GM18520 (cell line): ENCODE measurements at regions not wholly inside any gene's neighbourhood (a gene's known extent, or its start where the extent isn't known, plus 50 kb on each side); places are given as distances from the start of the nearest gene placed in this dataset.
"Not testable (repeated sequence)": the region's sequence is repeated elsewhere in the genome, so short reads cannot be mapped to it uniquely, and the experiment has no call there.

Source experiments
- ATAC-seq: cut with Tn5 transposase; IDR thresholded peaks from one replicate; pipeline ENCODE4 v1.9.1; 2021; ENCODE audit not compliant: unreplicated experiment

DNA sequence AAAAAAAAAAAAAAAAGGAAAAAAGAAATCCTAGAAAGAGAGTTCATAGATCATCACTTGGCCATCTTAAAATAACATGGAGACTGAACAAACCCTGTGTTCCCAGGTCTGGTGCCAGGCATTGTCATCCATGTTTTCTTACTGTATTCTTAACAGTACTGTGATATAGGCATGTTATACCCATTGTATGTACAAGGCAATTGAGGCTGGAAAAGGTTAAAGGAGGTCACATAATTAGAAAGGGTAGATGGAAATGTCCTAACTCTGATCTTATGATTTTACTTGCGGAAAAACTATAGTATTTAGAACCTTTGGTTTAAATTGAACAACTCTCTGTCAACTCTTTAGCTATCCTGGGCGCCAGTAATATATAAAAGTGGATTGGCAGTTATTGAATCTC, 478.2 kb upstream of the RGS6 start:
- no peak for ATAC-seq

DNA sequence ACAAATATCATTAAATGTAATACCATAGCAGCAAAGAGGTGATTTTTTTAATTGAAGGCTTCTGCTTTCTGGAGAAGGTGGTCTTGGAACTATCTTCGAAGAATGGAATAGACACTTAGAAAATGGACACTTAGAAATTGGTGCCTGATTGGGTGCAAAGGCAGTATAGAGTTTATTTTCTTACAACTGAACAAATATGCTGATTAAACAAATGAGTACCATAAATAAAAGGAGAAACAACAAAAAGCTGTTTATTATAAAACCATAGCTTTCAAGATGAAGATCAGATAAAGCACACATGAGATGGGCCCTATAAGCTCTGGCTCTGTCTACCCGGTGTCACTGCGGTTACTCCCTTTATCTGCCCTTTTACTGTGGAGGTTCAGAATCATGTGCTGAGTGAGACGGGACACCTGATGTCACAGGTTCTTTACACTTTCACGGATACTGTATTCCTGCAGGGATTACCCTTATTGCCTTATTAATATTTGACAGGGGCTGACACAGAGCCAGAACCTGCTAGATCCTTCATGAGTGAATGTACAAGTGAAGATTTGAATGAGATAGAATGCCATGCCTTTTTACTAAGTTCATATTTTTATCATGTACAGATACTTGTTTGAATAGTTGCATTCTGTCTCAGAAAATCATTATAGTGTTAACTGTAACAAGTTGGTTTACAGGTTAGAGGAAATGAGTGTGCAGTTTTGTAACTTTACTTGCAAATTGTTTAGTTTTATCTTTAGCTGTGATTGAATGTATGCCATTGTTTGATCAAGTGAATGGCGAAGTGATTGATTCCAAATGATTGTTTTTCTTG, 477.5 kb upstream of the RGS6 start:
- no peak for ATAC-seq

DNA sequence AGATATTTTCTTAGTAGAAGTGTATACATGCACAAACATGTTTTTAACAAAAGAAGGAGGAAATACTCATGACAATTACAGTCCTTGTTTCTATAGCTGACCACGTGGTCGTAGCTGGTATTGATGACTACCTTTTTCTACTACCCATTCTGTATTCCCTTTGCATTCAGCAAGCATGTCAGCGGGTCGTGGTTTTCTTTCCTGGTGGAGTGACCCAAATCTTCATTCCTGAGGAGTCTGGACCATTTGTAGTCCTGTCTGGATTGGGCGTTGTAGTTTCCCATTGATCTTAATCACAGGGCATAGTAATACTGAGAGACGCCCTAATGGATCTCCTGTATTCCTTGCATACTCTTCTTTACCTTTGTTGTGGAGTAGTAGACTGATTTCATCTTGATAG, 472.1 kb upstream of the RGS6 start:
- ATAC-seq, result no peak

DNA sequence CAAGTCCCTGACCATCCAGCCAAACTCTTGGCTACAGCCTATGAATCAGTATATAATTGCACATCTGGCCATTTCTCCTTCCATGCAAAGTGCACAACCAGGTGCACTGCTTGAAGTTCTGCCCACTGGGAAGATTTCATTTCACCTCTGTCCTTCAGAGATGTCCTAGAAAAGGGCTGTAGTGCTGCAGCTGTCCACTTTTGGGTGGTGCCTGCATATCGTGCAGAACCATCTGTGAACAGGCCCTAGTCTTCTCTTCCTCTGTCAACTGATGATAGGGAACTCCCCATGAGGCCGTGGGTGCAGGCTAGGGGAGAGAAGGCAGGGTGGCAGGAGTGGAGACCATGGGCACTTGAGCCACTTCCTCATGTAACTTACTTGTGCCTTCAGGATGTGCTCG, 470.6 kb upstream of the RGS6 start:
- not testable (repeated sequence) for ATAC-seq

DNA sequence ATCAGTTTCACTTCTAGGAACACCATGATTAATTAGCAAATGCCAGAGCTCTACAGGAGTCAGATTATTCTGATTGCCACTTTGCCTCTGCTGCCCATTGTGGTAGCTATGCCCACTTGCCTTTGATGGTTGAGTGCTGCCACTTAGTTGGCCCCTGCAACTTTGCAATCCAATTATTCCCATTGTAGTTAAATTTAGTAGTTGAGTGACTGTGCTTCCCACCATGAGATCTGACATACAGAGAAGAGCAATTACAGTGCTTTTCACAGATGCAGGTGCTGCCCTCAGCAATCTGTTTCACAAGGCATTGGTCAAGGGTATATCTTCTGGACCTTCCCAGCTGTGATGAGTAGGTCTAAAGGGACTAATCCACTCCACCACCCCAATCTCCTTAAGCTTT, 468.4 kb upstream of the RGS6 start:
- no peak for ATAC-seq

DNA sequence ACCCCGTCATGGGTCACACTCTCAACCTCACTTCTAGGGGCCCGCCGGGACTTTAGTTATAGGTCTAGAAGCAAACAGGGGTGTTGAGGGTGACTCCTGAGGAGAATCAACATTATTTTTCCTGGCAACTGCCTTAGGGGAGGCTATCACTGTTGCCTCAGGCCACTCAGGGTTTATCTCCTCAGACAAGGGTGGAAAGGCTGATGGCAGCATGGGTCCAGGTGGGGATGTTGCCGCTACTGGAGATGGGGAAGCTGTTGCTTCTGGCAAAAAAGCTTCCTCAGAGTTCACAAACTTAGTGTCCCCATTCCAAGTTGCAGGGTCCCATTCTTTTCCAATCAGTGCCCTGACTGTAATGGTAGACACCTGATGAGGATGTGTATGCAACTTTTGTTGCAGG, 467.4 kb upstream of the RGS6 start:
- ATAC-seq, result no peak

DNA sequence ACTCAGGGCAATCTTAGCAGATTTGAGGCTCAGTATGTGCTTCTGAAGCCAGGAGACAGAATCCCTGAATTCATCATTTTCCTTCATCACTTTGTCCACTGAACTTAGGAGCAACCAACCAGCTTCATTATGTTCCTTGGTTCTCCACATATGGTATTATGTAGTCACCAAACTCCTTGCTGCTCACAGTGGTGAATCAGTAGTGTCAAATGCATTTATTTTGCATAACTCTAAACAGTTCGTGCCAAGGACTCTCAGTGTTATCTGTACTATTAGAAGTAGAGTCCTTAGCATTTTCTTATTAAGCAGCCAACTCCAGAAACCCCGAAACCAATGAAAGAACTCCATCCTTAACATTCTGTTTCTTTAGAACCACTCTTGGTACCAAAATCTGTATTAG, 466.9 kb upstream of the RGS6 start:
- no peak for ATAC-seq

DNA sequence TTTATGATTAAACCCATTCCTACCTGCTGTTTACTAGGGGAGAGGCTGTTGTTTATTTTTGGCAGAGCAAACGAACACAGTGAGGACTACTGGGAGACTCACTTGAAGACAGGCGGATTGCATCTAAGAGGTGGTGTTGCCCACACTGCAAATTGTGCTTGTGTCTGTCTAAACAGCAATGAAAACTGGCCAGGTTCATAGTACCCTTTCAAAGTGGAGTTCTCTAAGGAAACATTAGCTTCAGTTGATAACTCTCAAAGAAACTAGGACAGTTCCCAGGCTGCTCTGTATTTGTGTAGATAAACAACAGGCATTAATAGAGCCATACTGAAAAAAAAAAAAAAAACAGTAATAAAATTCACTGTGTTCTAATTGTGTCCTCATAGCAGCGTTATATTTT, 466.0 kb upstream of the RGS6 start:
- ATAC-seq, result no peak

DNA sequence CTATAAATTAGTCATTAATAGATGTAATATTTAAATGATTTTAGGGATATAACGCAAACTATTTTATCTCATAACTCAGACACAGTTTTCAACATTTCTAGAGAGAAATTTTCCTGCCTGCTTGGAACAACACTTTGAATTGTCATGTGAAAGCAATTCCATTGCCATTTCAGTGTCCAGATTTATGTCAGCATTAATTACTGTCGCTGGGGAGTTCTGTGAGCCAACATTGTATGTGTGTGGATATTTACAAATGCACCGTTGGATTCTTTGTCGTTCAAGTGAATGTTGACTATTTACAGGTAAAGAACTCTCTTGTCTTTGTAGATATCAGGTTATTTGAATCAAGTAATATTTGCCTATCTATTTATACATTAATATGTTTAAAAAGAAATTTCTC, 465.3 kb upstream of the RGS6 start:
- no peak for ATAC-seq

DNA sequence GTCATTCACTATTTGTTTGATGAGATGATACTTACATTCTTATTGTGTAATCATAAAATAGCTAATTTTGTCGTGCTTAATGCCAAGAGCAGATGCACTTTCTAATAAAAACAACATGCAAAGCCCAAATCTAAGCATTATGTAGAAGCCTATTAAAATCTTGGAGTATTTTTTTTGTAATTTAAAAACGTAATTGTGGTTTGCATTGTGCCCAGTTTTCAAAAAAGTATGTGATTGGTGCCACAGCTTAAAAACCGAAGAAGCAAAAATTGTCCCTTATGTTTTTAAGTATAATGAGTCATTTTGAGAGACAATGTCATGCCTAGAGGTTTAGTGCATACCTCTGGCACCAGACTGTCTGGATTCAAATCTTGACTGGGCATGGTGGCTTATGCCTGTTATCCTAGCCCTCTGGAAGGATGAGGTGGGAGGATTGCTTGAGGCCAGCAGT, 464.8 kb upstream of the RGS6 start:
- no peak for ATAC-seq

DNA sequence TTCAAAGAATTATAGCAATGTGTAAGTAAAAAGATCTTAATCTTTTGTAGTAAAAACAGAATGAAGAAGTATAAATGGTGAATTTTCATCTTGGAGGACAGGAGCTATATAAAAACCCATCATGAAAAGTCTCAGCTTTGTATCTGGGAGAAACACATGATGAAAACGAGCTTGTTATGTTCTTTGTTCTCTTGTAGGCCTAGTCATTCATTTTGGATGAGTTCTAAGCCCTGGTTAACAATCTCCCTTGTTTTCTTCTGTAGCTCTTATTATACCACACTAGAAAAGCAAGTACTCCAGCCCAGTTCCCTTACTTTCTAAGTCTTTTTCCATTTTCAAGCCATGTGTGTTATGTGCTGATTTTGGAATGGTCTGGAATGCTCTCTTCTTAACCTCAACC, 463.5 kb upstream of the RGS6 start:
- no peak for ATAC-seq

DNA sequence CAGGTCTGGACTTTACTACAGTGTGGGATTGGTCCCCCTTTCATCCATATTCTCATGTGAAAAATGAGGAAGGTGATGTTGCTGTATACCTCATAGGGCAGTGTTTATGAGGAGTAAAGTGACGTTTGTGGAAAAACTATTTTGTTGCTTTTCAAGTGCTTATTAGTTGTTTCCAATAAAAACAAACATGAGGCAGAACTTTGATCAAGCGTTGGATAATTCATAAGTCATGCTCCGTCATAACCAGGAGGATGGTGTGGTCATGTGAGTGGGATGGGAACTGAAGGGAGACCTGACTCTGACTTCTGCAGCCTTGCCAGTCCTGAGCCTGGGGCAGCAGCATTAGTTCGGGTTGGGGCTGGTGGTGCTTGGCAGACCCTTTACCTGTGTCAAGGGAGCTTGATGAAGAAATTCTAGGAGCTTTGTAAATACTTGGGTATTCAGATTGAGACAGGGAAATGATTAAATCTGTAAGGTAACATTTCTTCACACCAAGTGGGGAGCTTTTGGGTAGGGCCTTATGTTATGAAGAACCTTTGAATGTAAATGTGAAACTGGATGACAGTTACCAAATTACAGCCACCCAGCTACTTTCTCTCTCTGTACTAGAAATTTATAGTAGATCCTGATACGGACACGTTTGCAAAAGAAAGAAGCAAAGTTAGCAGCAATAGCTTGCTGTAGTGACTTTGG, 462.4 kb upstream of the RGS6 start:
- ATAC-seq, result no peak

DNA sequence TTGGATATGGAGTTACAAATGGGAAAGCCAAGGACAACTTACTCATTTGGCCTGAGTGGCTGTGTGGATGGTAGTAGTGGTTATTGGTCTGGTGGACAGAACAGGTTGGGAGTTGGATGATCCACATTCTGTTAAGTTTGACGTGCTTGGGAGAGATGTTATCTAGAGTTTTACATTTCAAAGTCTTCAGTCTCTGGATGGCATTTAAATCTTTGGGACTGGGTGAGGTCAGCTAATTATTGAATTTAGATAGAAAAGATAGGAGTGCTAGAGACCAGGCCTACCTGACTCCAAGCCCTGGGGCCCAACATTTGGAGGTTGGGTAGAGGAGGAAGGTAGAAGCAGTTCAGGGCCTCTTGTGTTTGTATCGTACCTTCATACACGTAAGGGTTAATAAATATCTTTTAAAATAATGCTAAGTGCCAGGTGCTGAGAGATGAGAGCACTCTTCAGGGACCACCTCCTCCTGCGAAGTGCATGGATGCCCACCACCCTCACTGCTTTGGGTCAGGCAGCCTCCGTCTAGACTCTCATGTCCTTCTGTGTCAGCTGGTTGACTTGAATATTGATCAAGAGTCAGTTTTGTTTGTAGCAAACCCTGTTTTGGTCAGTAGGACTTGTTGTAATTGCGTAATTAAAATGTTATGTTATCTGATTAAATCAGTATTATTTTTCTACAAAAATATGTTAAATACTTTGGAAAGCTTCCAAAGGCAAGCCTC, 460.4 kb upstream of the RGS6 start:
- no peak for ATAC-seq

DNA sequence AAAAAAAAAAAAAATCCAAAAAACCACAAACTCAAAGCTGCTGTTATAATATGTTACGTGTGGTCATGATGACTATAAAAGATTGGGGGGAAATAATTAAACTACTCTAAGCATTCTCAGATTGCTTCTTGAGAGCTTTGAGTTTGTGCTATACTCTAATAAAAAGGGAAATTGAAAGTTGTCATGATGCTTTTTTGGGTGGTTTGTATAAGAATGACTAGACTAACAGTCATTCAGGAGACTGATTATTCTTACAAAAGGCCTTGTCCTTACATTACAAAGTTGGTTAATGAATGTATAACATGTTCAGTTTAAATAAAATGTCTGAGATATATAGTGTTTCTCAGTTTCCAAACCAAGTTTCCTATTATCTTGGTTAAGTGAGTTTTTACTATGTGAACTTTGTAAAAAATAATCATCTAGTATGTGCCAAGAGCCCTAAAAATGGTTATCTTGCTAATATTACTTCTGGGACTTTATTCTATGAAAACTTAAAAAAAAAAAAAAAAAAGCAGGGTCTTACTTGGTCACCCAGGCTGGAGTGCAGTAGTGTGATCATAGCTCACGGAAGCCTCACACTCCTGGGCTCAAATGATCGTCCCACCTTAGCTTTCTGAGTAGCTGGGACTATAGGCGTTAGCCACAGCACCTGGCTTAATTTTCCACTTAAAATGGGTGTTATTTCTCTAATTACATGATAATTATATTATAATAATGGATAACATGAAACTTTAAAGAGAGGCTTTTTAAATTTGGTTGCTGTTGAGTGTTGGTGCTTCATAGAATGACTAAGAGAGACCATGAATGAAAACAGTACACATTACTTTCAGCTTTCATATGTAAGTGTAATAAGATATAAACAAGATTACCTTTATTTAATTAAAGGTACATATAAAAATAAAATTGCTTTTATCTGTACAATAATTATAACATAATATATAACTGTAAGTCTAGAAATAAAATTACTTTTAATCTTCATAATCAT, 459.6 kb upstream of the RGS6 start:
- no peak for ATAC-seq

DNA sequence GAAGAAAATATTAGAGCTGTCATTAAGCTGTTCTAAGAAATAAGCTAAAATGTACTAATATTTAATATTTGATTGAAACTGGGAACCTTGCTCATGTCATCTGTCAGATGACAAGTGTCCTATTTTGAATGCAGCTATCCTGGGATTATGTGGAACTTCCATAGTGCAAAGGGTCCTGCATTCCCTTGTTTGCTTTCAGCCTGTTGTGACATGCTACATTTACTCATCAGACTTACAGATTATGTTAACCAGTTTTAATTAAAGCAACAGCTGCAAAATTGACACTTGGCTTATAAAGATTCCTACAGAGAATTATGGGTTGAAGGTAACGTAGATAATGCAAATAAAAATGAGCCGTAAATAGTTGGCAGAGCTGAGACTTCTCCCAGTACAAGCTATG, 458.4 kb upstream of the RGS6 start:
- ATAC-seq, result no peak

DNA sequence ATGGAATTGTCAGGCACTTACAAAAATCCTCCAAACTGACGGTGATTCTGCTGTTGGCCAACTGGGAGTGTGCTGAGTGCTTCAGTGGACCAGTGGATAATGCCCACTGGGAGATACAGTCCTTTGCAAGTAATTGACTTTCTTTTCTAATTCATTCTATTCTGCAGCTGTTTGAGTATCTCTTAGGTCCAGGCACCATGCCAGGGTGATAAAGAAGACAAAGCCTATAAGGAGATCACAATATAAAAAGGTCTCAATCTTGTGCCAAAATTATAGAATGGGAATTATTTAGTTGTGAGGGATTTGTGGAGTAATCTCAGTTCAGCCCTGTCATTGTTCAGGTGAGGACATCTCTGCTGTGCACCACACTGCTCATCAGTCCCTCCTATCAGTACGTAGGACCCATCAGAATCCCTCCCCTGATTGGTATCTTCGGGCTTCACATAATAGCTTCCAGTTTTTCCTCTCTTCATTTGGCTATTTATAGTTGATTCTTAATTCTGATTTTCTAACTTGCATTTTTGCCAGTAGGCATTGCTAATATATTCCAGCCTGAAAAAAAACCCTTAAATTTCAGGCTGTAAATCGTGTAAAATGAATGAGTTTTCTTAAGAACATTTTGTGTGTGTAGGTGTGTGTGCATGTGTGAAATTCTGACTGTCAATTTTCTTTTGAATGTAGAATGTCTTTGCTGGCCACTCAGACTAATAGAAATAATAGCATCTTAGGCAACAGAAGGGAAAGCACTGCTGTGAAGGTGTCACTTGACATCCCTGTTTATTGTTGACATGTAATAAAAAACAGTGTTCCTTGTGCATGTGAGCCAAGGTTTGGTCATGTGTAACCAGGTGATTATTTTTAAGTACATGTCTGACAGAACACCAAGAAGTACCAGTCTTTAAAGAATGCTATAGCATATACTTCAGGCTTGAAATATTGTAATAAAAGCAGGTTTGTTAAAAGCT, 457.6 kb upstream of the RGS6 start:
- ATAC-seq, result no peak

DNA sequence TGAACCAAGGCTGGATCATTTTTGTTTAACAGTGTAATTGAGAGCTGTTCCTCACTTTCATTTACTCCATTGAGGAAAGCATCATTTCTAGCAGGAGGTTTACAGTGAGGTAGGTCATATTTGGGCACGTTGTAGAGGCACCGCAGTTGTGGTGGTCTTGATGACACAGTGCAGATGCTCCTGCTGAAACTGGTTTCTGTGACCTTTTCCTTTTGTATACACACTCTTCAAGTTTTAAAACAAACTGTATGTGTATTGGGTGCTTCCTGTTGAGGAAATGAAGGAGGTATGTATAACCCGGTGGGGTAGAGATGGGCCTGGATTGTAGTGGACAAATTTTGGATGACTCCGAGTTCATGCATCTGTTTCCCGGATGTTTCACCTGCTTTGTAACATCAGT, 456.3 kb upstream of the RGS6 start:
- ATAC-seq, result no peak

DNA sequence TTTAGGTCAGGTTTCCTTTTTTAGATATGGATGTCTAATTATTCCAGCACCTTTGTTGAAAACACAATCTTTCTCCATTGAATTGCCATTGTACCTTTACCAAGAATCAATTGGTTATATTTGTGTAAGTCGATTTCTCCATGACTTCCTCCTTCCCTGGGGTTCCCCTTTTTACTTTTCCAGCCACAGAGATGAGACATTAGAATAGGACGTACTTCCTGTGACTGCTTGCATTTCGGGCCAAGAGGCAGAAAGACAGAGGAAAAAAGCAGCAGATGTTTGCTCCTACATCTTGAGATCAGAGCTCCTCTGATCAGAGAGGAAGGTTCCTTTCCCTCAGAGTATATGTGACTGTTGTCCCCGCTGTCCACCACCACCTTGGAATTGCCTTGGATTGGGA, 453.7 kb upstream of the RGS6 start:
- ATAC-seq, result no peak

DNA sequence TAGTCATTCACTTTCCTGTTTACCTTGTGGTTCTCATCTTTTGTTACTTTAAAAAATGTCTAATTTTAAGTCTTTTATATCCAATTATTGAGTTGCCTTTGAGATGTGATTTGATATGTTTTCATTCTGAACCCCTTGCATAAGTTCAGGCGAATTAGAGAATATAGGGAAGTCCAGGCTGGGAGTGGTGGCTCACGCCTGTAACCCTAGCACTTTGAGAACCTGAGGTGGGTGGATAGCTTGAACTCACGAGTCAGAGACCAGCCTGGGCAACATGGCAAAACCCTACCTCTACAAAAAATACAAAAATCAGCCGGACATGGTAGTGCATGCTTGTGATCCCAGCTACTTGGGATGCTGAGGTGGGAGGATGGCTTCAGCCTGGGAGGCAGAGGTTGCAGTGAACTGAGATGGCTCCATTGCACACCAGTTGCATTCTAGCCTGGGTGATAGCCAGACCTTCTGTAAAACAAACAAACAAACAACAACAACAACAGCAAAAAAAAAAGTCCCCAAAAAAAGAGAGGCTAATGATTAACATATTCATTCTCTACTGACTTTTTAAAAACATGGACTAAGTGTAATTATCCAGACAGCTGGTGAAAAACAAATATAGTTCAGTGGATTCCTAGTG, 451.1 kb upstream of the RGS6 start:
- ATAC-seq, result no peak
